Lung (tissue), 11 donors: ENCODE measurements at regions not wholly inside any gene's neighbourhood (a gene's known extent, or its start where the extent isn't known, plus 50 kb on each side); places are given as distances from the start of the nearest gene placed in this dataset.

Experiments used
- ATAC-seq: fragments of 200-7000 bp; cut with Tn5 transposase; one replicate; pipeline ENCODE4 v1.9.1; 2020; ENCODE audit warnings: moderate number of reproducible peaks; ENCODE audit not compliant: insufficient read depth, low FRiP score
- DNase-seq, 3 donors: peaks; one replicate each; pipeline ENCODE4 v3.0.0-alpha.2; 2013 to 2017
- H3K27ac ChIP-seq, 2 donors: one replicate each; pipeline ENCODE4 v1.5.1; 2013; ENCODE audit warnings: mild to moderate bottlenecking in 2 of 2, moderate library complexity in 2 of 2, control low read depth in 1 of 2, inconsistent platforms in 1 of 2, low read depth in 1 of 2, low read length in 1 of 2
- H3K27me3 ChIP-seq, 3 donors: one replicate each; pipeline ENCODE4 v1.5.1; 2013; ENCODE audit warnings: low read length in 2 of 3; ENCODE audit not compliant: control insufficient read depth in 3 of 3, insufficient read depth in 3 of 3
- H3K36me3 ChIP-seq, 4 donors: one replicate each; pipeline ENCODE4 v1.5.1; 2013; ENCODE audit warnings: low read length in 4 of 4, mild to moderate bottlenecking in 1 of 4, moderate library complexity in 1 of 4; ENCODE audit not compliant: control insufficient read depth in 4 of 4, insufficient read depth in 4 of 4
- H3K4me1 ChIP-seq, 5 donors: one replicate each; pipeline ENCODE4 v1.5.1; 2013; ENCODE audit warnings: low read length in 5 of 5, mild to moderate bottlenecking in 2 of 5, moderate library complexity in 1 of 5; ENCODE audit not compliant: control insufficient read depth in 5 of 5, insufficient read depth in 5 of 5
- H3K4me3 ChIP-seq: one replicate; pipeline ENCODE4 v1.5.1; 2013; ENCODE audit warnings: mild to moderate bottlenecking, control low read depth, moderate library complexity
- H3K9ac ChIP-seq, 2 donors: one replicate each; pipeline ENCODE4 v1.5.1; 2013; ENCODE audit warnings: low read length in 2 of 2, control low read depth in 1 of 2; ENCODE audit not compliant: insufficient read depth in 1 of 2
- H3K9me3 ChIP-seq, 4 donors: one replicate each; pipeline ENCODE4 v1.5.1; 2013; ENCODE audit warnings: low read length in 3 of 4, mild to moderate bottlenecking in 1 of 4, moderate library complexity in 1 of 4; ENCODE audit not compliant: control insufficient read depth in 4 of 4, insufficient read depth in 3 of 4
- WGBS, 2 donors: extraction: QIAGEN DNeasy Blood & Tissue Kit; methylation state at CpG; one replicate each; pipeline ENCODE4 v1.1.7; 2013; 5-methylcytosine and 5-hydroxymethylcytosine counted together
- TF ChIP-seq, protein P1 (sequence below): IDR thresholded peaks from 2 replicates; pipeline ENCODE4 v1.5.1; 2012; ENCODE audit warnings: mild to moderate bottlenecking; ENCODE audit errors: control extremely low read depth, extremely low read depth
- donor health status: control.
- donor health status: control.
- donor health status: Bipolar disorder and iron deficiency.
- donor health status: healthy.
- donor health status: DM: yes; HTN: yes; CAD: no.

DNA sequence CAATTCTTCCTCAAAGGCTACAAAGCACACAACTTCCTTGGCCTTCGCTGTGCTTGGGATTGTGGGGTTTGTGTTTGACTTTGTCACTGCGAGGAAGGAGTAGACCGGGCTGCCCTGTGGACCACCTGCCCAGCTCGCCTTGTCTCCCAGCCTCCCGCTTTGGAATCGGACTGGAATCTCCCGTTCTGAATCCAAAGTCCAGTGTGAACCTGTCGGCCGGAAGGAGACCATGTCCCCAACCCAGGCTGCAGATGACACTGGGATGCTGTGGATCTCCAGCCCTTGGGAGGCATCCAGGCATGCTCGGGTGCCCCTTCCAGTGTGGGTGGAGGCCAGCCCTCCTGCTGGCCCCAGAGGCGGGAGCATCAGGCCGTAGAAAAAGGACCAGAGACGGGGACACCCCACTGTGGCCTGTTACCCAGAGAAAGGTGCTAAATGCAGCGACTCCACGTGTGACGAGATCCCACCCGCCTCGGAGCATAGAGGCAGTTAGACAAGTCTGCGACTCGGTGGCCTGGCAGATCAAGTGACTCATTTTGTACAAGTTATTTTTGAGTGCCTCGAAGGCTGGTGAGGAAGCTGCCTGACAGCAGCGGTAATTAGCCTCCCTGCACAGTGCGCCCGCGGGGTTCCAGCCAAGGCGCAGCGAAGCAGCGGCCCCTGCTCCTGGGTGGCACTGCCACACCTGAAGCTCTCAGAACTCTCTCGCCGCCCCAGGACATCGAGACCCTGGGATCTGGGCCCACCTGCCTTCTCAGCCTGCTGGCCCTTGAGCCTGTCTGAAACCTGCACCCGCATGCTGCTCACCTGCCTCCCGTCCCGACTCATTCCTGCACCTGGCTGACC lies 57.5 kb downstream of the ADRA2C start:
- ATAC-seq: no peak
- Histone ChIP-seq H3K9ac (no peak overlapping the region), H3K36me3 (no peaks in the 10 kb centered on the region), H3K27ac (no peak overlapping the region), H3K4me1 (peaks cover 0 to 16% (median 0%) of the 10 kb centered on the region in 5 donors), H3K9me3 (no peaks in the 10 kb centered on the region), H3K4me3 (no peak overlapping the region), H3K27me3 (peaks cover 0 to 7% (median 0%) of the 10 kb centered on the region in 3 donors)
- no peak for DNase-seq
- TF ChIP-seq, protein P1, sequence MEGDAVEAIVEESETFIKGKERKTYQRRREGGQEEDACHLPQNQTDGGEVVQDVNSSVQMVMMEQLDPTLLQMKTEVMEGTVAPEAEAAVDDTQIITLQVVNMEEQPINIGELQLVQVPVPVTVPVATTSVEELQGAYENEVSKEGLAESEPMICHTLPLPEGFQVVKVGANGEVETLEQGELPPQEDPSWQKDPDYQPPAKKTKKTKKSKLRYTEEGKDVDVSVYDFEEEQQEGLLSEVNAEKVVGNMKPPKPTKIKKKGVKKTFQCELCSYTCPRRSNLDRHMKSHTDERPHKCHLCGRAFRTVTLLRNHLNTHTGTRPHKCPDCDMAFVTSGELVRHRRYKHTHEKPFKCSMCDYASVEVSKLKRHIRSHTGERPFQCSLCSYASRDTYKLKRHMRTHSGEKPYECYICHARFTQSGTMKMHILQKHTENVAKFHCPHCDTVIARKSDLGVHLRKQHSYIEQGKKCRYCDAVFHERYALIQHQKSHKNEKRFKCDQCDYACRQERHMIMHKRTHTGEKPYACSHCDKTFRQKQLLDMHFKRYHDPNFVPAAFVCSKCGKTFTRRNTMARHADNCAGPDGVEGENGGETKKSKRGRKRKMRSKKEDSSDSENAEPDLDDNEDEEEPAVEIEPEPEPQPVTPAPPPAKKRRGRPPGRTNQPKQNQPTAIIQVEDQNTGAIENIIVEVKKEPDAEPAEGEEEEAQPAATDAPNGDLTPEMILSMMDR: no peak
- WGBS, 2 donors: 83 to 87% methylated on average over 34 of the region's 34 CpGs

DNA sequence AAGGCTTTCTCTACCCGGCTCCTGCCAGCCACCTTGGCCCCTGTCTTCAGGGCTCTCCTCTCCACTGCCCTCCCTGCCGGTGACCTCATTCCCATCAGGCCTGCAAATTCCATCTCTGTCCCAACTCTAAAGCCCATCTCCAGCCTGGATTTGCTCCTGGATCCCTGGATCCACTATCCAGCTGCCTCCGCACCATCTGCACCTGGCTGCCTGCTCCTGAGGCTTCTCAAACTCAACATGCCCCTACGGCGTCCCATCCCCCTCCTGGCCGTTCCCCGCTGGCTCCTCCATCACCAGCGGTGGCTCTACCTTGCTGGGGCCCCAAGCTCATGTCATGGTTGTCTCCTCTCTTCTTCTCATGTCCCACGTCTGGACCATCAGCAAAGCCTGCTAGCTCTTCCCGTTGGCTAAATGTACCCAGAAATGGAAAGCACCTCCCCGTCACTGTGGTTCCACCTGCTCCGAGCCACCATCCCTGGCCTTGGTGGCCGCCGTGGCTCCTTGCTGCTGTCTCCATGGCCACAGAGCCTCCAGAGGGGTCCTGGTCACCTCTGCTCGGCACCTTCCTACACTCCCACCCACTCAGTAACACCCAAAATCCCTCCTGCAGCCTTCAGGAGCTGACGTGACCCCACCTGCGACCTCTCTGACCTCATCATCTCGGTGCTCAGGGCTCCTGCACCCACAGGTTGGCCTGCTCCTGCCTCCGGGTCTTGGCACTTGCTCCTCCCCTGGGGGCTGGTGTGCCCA lies 58.5 kb downstream of the ADRA2C start:
- H3K9ac ChIP-seq: no peak overlapping the region
- no peaks in the 10 kb centered on the region for H3K9me3 ChIP-seq
- peaks cover 0 to 7% (median 0%) of the 10 kb centered on the region in 3 donors for H3K27me3 ChIP-seq
- H3K36me3 ChIP-seq: no peaks in the 10 kb centered on the region
- H3K4me1 ChIP-seq: peaks cover 0 to 16% (median 0%) of the 10 kb centered on the region in 5 donors
- TF ChIP-seq, protein P1: no peak
- no peak overlapping the region for H3K4me3 ChIP-seq
- 88 to 89% methylated on average over 19 of the region's 19 CpGs for WGBS, 2 donors
- no peak overlapping the region for H3K27ac ChIP-seq
- ATAC-seq (no peak), DNase-seq (no peak)

DNA sequence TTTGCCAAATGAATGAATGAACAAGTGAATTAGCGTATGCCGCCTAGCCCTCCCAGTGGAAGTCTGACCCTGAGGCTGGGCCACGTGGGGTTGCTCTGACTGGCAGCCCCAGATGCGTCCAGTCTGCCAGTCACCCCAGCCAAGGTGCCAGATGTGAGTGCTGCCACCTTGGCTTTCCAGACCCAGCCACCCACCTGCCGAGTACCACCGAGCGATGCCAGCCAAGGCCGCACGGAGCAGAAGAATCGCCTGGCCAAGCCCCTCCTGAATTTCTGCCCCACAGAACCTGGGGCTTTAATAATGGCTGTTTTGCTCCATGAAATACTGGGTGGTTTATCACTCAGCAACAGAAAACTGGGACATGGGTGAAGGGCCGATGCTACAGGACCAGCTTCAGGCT lies 59.3 kb downstream of the ADRA2C start:
- no peak for DNase-seq
- Histone ChIP-seq H3K9ac (no peak overlapping the region), H3K4me3 (no peak overlapping the region), H3K27ac (no peak overlapping the region), H3K9me3 (no peaks in the 10 kb centered on the region), H3K36me3 (no peaks in the 10 kb centered on the region), H3K27me3 (no peaks in the 10 kb centered on the region), H3K4me1 (peaks cover 0 to 16% (median 0%) of the 10 kb centered on the region in 5 donors)
- WGBS, 2 donors: 89 to 90% methylated on average over 11 of the region's 11 CpGs
- ATAC-seq: no peak
- TF ChIP-seq, protein P1: no peak
